GM23248 (cell line): ENCODE measurements at regions not wholly inside any gene's neighbourhood (a gene's known extent, or its start where the extent isn't known, plus 50 kb on each side); places are given as distances from the start of the nearest gene placed in this dataset.

Experiments
- DNase-seq: peaks from one replicate; pipeline ENCODE4 v3.0.0-alpha.2; 2015
- H2AFZ ChIP-seq: fragments of 200-600 bp; sonication (generic); 2 replicates; pipeline ENCODE4 v1.6.1; 2016; ENCODE audit warnings: antibody characterized with exemption
- H3F3A ChIP-seq: fragments of 200-600 bp; sonication (generic); 2 replicates; pipeline ENCODE4 v1.6.1; 2016; ENCODE audit warnings: mild to moderate bottlenecking, antibody characterized with exemption, mixed run types; ENCODE audit not compliant: insufficient read depth
- H3K27ac ChIP-seq: fragments of 200-600 bp; sonication (generic); 2 replicates; pipeline ENCODE4 v1.5.1; 2016; ENCODE audit warnings: mild to moderate bottlenecking
- H3K27me3 ChIP-seq: fragments of 200-600 bp; sonication (generic); replicated peaks from 2 replicates; pipeline ENCODE4 v1.6.1; 2016; ENCODE audit warnings: mild to moderate bottlenecking; ENCODE audit not compliant: insufficient read depth
- H3K36me3 ChIP-seq: fragments of 200-600 bp; sonication (generic); 2 replicates; pipeline ENCODE4 v1.6.1; 2016; ENCODE audit warnings: low read depth, mild to moderate bottlenecking
- H3K4me1 ChIP-seq: fragments of 200-600 bp; sonication (generic); 2 replicates; pipeline ENCODE4 v1.6.1; 2016; ENCODE audit warnings: mild to moderate bottlenecking; ENCODE audit not compliant: insufficient read depth
- H3K4me2 ChIP-seq: fragments of 200-600 bp; sonication (generic); one replicate; pipeline ENCODE4 v1.6.1; 2016; ENCODE audit warnings: mild to moderate bottlenecking; ENCODE audit not compliant: unreplicated experiment
- H3K4me3 ChIP-seq: fragments of 200-600 bp; sonication (generic); 2 replicates; pipeline ENCODE4 v1.5.1; 2016; ENCODE audit warnings: mild to moderate bottlenecking
- H3K79me2 ChIP-seq: fragments of 200-600 bp; sonication (generic); 2 replicates; pipeline ENCODE4 v1.6.1; 2016; ENCODE audit warnings: mild to moderate bottlenecking; ENCODE audit not compliant: insufficient read depth
- H3K9ac ChIP-seq: fragments of 200-600 bp; sonication (generic); 2 replicates; pipeline ENCODE4 v1.6.1; 2016; ENCODE audit warnings: mild to moderate bottlenecking
- H3K9me2 ChIP-seq: fragments of 200-600 bp; sonication (generic); 2 replicates; pipeline ENCODE4 v1.6.1; 2016; ENCODE audit warnings: mixed run types, mild to moderate bottlenecking, moderate library complexity; ENCODE audit not compliant: insufficient read depth
- H3K9me3 ChIP-seq: fragments of 200-600 bp; sonication (generic); one replicate; pipeline ENCODE4 v1.6.1; 2017; ENCODE audit warnings: low read depth
- H4K20me1 ChIP-seq: fragments of 200-600 bp; sonication (generic); 2 replicates; pipeline ENCODE4 v1.6.0; 2016; ENCODE audit not compliant: insufficient read depth
- EZH2 ChIP-seq: fragments of 200-600 bp; sonication (generic); IDR thresholded peaks from 2 replicates; pipeline ENCODE4 v1.6.1; 2018; ENCODE audit warnings: antibody characterized with exemption, mild to moderate bottlenecking; ENCODE audit not compliant: insufficient read depth, poor library complexity, severe bottlenecking
- EZH2phosphoT487 ChIP-seq: fragments of 200-600 bp; sonication (generic); IDR thresholded peaks from 2 replicates; pipeline ENCODE4 v1.6.1; 2018; ENCODE audit warnings: antibody characterized with exemption, moderate library complexity, mild to moderate bottlenecking, low read depth; ENCODE audit not compliant: insufficient read depth
- WGBS, 2 experiments: methylation state at CpG; one replicate each; pipeline ENCODE4 v1.1.6; 2015 to 2017; ENCODE audit warnings: low lambda C conversion rate in 2 of 2, low coverage in 1 of 2; ENCODE audit errors: missing lambda C conversion rate in 2 of 2; 5-methylcytosine and 5-hydroxymethylcytosine counted together
- in situ Hi-C: fragments of 300-500 bp; cut with MboI; formaldehyde crosslinking; loops from 2 replicates; pipeline ENCODE4 v1.15.0; 2020

DNA sequence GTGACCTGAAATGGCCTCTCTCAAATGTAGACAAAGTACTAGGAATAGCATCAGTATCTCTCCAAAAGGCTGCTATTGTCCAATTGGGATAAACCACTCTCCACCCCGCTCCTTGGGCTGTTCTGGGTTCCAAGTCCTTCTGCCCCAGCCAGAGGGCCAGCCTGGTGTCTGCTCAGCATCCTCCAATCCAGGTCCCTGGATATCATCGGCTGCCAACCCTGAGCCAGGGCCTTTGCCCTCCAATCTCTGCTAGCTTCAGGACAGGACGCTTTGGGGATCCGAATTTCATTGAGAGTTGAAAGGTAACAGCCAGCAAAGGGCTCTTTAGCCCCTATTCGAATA, 119.3 kb upstream of the ADPGK start:
- no peaks in the 10 kb centered on the region for H4K20me1 ChIP-seq
- H3K9ac ChIP-seq = no peak overlapping the region
- peak overlapping the region; percentile 25 for H3K4me3 ChIP-seq
- DNase-seq = no peak
- no peaks in the 10 kb centered on the region for H3F3A ChIP-seq
- H3K4me2 ChIP-seq = peak overlapping the region; percentile 65
- H3K4me1 ChIP-seq = peaks cover 16% of the 10 kb centered on the region
- in situ Hi-C loops = no loop called here
- no peaks in the 10 kb centered on the region for H3K9me2 ChIP-seq
- H3K27me3 ChIP-seq = peaks cover 7% of the 10 kb centered on the region; the same call in 1 of the 2 replicates
- no peaks in the 10 kb centered on the region for H3K9me3 ChIP-seq
- WGBS, 2 experiments = 14 to 18% methylated on average over 5 of the region's 5 CpGs
- TF ChIP-seq EZH2 (no peak), EZH2phosphoT487 (no peak)
- no peaks in the 10 kb centered on the region for H3K36me3 ChIP-seq
- peak overlapping the region; percentile 11; the same call in 1 of the 2 replicates for H3K27ac ChIP-seq
- no peaks in the 10 kb centered on the region for H3K79me2 ChIP-seq
- peak overlapping the region; percentile 75 for H2AFZ ChIP-seq

DNA sequence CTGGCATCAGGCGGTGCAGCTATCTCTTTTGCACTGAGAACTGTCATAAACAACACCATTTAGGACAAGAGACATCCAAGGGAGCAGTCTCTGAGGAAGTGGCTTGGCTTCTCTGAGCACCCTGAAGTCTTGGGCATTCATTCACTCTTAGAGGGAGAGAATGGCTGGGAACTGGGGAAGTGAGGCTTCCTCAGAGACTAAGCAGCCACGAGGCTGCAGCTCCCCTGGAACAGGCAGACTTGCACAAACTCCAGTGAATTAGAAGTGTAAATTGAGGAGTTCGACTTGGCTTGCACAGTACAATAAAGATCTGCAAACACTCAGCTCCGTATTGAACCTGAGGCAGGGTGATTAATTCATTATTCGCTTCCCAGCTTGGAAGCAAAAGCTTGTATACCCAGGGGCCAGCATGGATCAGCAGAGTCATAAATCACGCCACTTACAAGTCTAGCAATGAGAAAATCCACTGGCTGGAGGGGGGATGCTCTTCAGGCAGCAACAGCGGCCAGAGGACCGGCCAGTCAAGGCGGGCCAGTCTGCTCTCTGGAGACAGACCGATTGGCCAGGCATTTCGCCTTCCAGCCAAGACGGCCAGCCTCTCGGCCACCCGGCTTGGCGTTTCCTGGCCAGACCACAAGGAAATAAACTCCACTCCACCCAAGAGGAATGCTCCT, 118.8 kb upstream of the ADPGK start:
- peak overlapping the region; percentile 25; the same call in 1 of the 2 replicates for H3K4me3 ChIP-seq
- peak overlapping the region; percentile 75 for H2AFZ ChIP-seq

GRCh38 chr15:72892986-72893385, 109.4 kb upstream of the ADPGK start:
- Histone ChIP-seq H3K4me2 (no peak overlapping the region), H3K79me2 (no peaks in the 10 kb centered on the region), H3K9ac (no peak overlapping the region), H3K27ac (no peak overlapping the region), H3K9me2 (no peaks in the 10 kb centered on the region), H3K36me3 (no peaks in the 10 kb centered on the region), H3K4me1 (no peaks in the 10 kb centered on the region), H3F3A (no peaks in the 10 kb centered on the region), H3K27me3 (peaks cover 14% of the 10 kb centered on the region; the same call in 1 of the 2 replicates), H2AFZ (no peak overlapping the region), H3K4me3 (no peak overlapping the region), H3K9me3 (no peaks in the 10 kb centered on the region), H4K20me1 (no peaks in the 10 kb centered on the region)
- no peak for DNase-seq
- WGBS, 2 experiments = 63 to 74% methylated on average over 2 of the region's 2 CpGs
- in situ Hi-C loops = no loop called here
- TF ChIP-seq EZH2 (no peak), EZH2phosphoT487 (no peak)

More for the DNA sequence above, 118.8 kb upstream of the ADPGK start:
- Histone ChIP-seq H3K27ac (peak overlapping the region; percentile 11; the same call in 1 of the 2 replicates), H3K9me2 (no peaks in the 10 kb centered on the region), H3K9me3 (no peaks in the 10 kb centered on the region), H3K4me2 (peak overlapping the region; percentile 65), H3K27me3 (peaks cover 10% of the 10 kb centered on the region; the same call in 1 of the 2 replicates), H3K9ac (no peak overlapping the region), H3K36me3 (no peaks in the 10 kb centered on the region), H4K20me1 (no peaks in the 10 kb centered on the region), H3F3A (no peaks in the 10 kb centered on the region), H3K4me1 (peaks cover 16% of the 10 kb centered on the region), H3K79me2 (no peaks in the 10 kb centered on the region)
- in situ Hi-C loops = no loop called here
- peak; percentile 83 for DNase-seq
- TF ChIP-seq EZH2 = no peak
- no peak for TF ChIP-seq EZH2phosphoT487
- 6 to 8% methylated on average over 15 of the region's 15 CpGs for WGBS, 2 experiments

GRCh38 chr15:72890043-72890442, 106.5 kb upstream of the ADPGK start:
- Histone ChIP-seq H3K9me3 (no peaks in the 10 kb centered on the region), H3K36me3 (no peaks in the 10 kb centered on the region), H3K9me2 (no peaks in the 10 kb centered on the region), H3K4me3 (no peak overlapping the region), H2AFZ (no peak overlapping the region), H3K79me2 (no peaks in the 10 kb centered on the region), H3K27me3 (no peaks in the 10 kb centered on the region), H3K9ac (no peak overlapping the region), H3K27ac (no peak overlapping the region), H3K4me1 (no peaks in the 10 kb centered on the region), H4K20me1 (no peaks in the 10 kb centered on the region), H3K4me2 (no peak overlapping the region), H3F3A (no peaks in the 10 kb centered on the region)
- TF ChIP-seq EZH2phosphoT487 (no peak), EZH2 (no peak)
- WGBS, 2 experiments = 17 to 22% methylated on average over 12 of the region's 12 CpGs
- in situ Hi-C loops = no loop called here
- DNase-seq = no peak
